ENCODE measurements at regions not wholly inside any gene's neighbourhood (a gene's known extent, or its start where the extent isn't known, plus 50 kb on each side); places are given as distances from the start of the nearest gene placed in this dataset.
"Not testable (repeated sequence)": the region's sequence is repeated elsewhere in the genome, so short reads cannot be mapped to it uniquely, and the experiment has no call there.

DNA sequence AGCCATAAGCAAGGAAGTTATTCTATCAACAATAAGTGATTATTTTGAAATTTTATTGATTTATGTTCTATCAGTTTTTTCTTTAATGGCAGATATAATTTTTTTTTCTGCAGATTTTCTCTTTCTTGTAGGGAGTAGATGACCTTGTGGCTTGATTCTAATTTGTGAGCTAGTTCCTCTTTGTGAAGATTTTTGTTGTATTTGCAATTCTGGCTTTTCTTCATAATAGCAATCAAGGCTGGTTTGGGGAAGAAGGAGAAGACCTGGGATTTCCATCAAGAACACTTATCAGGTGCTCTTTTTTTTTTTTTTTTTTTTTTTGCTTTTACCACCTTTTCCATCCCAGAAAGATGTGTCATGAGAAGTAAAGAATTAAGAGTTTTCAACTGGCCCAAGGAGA lies 324.2 kb upstream of the MAN1A1 start:
- H3K9me3 ChIP-seq = no peaks in the 10 kb centered on the region
- intact Hi-C loops (cut with DNase I) = no loop called here
- no peaks in the 10 kb centered on the region for H3K36me3 ChIP-seq
- no peak overlapping the region for H3K27ac ChIP-seq
- no peaks in the 10 kb centered on the region for H3K4me1 ChIP-seq
- no peak for DNase-seq
- TF ChIP-seq POLR2A (IDR thresholded peaks at IDR 0.05) = no peak
- H3K4me3 ChIP-seq = no peak overlapping the region
- no peaks in the 10 kb centered on the region for H3K27me3 ChIP-seq

DNA sequence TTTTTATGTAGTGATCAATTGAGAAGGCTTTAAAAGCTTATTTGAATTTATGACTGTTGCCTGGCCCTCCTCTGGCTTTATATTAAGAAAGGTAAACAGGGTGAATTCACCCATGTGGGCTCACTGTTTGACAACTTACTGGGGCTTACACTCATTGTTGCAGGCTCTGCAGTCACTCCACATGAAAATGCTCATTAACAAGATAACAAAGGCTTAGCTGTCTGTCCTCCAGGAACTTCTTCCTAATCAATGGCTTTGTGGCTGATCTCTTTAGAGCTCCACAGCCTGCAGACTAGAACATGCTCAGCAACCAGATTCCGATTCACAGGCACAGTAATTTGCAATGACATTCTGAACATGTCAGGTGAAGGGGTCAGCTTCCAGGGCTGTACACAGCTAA lies 323.2 kb upstream of the MAN1A1 start:
- intact Hi-C loops (cut with DNase I) = no loop called here
- Histone ChIP-seq H3K27ac (no peak overlapping the region), H3K27me3 (no peaks in the 10 kb centered on the region), H3K9me3 (no peaks in the 10 kb centered on the region), H3K4me3 (no peak overlapping the region), H3K4me1 (no peaks in the 10 kb centered on the region), H3K36me3 (no peaks in the 10 kb centered on the region)
- TF ChIP-seq, protein P1, sequence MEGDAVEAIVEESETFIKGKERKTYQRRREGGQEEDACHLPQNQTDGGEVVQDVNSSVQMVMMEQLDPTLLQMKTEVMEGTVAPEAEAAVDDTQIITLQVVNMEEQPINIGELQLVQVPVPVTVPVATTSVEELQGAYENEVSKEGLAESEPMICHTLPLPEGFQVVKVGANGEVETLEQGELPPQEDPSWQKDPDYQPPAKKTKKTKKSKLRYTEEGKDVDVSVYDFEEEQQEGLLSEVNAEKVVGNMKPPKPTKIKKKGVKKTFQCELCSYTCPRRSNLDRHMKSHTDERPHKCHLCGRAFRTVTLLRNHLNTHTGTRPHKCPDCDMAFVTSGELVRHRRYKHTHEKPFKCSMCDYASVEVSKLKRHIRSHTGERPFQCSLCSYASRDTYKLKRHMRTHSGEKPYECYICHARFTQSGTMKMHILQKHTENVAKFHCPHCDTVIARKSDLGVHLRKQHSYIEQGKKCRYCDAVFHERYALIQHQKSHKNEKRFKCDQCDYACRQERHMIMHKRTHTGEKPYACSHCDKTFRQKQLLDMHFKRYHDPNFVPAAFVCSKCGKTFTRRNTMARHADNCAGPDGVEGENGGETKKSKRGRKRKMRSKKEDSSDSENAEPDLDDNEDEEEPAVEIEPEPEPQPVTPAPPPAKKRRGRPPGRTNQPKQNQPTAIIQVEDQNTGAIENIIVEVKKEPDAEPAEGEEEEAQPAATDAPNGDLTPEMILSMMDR (IDR thresholded peaks at IDR 0.05) = no peak
- TF ChIP-seq POLR2AphosphoS5 (IDR thresholded peaks at IDR 0.05) (no peak), EP300 (IDR thresholded peaks at IDR 0.05) (no peak), POLR2A (IDR thresholded peaks at IDR 0.05) (no peak)
- 81 to 86% methylated on average over 1 of the region's 1 CpG for WGBS, 2 donors
- no peak for DNase-seq

DNA sequence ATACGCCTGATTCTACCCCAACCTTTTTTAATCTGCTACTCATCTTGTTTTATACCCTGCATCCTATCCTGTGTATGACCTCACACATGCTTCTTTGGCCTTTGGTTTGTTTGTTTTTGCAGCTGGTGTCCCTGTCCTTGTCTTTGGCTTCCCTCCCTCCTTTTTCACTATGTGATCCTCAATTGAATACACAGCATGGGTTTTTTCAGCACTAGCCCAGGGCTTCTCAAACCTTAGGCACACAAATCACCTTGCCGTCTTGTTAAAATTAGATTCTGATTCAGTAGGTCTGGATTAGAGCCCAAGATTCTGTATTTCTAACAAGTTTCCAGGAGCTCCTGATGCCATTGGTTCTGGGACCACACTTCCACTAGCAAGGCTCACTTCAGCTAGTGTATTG lies 321.5 kb upstream of the MAN1A1 start:
- no peak for TF ChIP-seq EP300 (IDR thresholded peaks at IDR 0.05)
- TF ChIP-seq, protein P1 (IDR thresholded peaks at IDR 0.05) = no peak
- H3K4me1 ChIP-seq = no peaks in the 10 kb centered on the region
- intact Hi-C loops (cut with DNase I) = no loop called here

DNA sequence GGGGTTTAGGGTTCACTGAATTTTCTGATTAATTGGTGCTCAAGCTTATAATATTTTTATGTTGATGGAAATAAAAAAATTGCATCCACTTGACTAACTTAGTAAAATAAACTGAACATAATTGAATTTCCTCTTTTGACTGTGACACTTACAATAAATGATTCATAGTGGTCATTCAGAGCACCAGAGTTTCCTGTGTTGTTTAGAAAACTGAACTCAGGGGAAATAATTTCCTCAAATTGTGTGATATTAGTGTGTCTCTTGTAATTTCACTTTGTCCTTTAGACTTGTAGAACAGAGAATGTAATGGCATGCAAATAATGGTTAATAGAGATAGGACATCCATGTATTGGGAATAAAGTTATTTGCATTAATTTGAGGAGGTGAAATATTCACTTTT lies 319.7 kb upstream of the MAN1A1 start:
- Histone ChIP-seq H3K27ac (no peak overlapping the region), H3K4me3 (no peak overlapping the region), H3K9me3 (no peaks in the 10 kb centered on the region), H3K36me3 (no peaks in the 10 kb centered on the region), H3K27me3 (no peaks in the 10 kb centered on the region), H3K4me1 (no peaks in the 10 kb centered on the region)
- TF ChIP-seq POLR2A (IDR thresholded peaks at IDR 0.05) (no peak), POLR2AphosphoS5 (IDR thresholded peaks at IDR 0.05) (no peak), EP300 (IDR thresholded peaks at IDR 0.05) (no peak)
- TF ChIP-seq, protein P1 (IDR thresholded peaks at IDR 0.05) = no peak
- DNase-seq = no peak
- intact Hi-C loops (cut with DNase I) = no loop called here

More for the DNA sequence above, 321.5 kb upstream of the MAN1A1 start:
- H3K9me3 ChIP-seq = no peaks in the 10 kb centered on the region
- WGBS, 2 donors = 93 to 96% methylated on average over 2 of the region's 2 CpGs
- no peaks in the 10 kb centered on the region for H3K36me3 ChIP-seq
- H3K4me3 ChIP-seq = no peak overlapping the region
- H3K27ac ChIP-seq = no peak overlapping the region
- no peaks in the 10 kb centered on the region for H3K27me3 ChIP-seq
- no peak for DNase-seq

DNA sequence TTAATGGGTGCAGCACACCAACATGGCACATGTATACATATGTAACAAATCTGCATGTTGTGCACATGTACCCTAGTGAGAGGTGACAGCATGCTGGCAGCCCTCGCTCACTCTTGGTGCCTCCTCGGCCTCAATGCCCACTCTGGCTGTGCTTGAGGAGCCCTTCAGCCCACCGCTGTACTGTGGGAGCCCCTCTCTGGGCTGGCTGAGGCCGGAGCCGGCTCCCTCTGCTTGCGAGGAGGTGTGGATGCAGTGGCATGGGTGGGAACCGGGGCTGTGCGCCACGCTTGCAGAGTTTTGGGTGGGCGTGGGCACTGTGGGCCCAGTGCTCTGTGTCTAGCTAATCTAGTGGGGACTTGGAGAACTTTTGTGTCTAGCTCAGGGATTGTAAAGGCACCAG lies 315.9 kb upstream of the MAN1A1 start:
- H3K4me1 ChIP-seq; H3K4me3 ChIP-seq; H3K27ac ChIP-seq; H3K36me3 ChIP-seq; H3K27me3 ChIP-seq; H3K9me3 ChIP-seq; intact Hi-C loops (cut with DNase I); DNase-seq: not testable (repeated sequence)
- 84 to 95% methylated on average over 10 of the region's 10 CpGs for WGBS, 2 donors

DNA sequence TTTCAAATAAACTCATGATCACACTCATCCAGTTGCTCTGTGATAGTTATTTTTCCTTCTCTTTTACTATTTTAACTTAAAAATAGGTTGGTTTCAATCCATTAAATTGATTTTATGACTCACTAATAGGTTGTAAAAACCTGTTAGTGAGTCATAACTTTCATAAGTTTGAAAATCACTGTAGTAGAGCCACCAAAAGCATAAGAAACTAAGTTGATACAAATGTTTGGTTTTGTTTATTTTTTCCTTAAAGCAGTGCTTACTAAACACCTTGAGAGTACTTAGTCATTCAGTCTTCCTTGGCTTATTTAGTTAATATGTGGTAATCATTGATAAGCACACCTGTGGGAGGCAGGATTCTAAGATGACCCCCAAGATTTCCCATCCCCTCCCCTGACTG lies 312.1 kb upstream of the MAN1A1 start:
- Histone ChIP-seq H3K4me3 (no peak overlapping the region), H3K9me3 (no peaks in the 10 kb centered on the region), H3K36me3 (no peaks in the 10 kb centered on the region), H3K27ac (no peak overlapping the region), H3K27me3 (no peaks in the 10 kb centered on the region), H3K4me1 (no peaks in the 10 kb centered on the region)
- TF ChIP-seq POLR2AphosphoS5 (IDR thresholded peaks at IDR 0.05) = no peak
- TF ChIP-seq, protein P1 (IDR thresholded peaks at IDR 0.05) = no peak
- no peak for TF ChIP-seq POLR2A (IDR thresholded peaks at IDR 0.05)
- no peak for TF ChIP-seq EP300 (IDR thresholded peaks at IDR 0.05)
- no peak for DNase-seq
- intact Hi-C loops (cut with DNase I) = no loop called here

Data from sigmoid colon (tissue), 6 donors.